Transverse colon (tissue), 4 donors: ENCODE measurements at regions not wholly inside any gene's neighbourhood (a gene's known extent, or its start where the extent isn't known, plus 50 kb on each side); places are given as distances from the start of the nearest gene placed in this dataset.

Experiments
- DNase-seq: peaks from one replicate; pipeline ENCODE4 v3.0.0-alpha.2; 2019
- H3K27ac ChIP-seq, 4 donors: fragments of 200-600 bp; sonication (generic); 2 replicates each; pipeline ENCODE4 v1.5.1; 2016 to 2018; ENCODE audit warnings: inconsistent platforms in 4 of 4
- H3K27me3 ChIP-seq: fragments of 200-600 bp; sonication (generic); 2 replicates; pipeline ENCODE4 v1.5.1; 2017; ENCODE audit warnings: inconsistent platforms
- H3K36me3 ChIP-seq, 4 donors: fragments of 200-600 bp; sonication (generic); 2 replicates each; pipeline ENCODE4 v1.5.1; 2017 to 2019; ENCODE audit warnings: inconsistent platforms in 4 of 4
- H3K4me1 ChIP-seq, 4 donors: fragments of 200-600 bp; sonication (generic); 2 replicates each; pipeline ENCODE4 v1.5.1; 2017 to 2020; ENCODE audit warnings: inconsistent platforms in 4 of 4
- H3K4me3 ChIP-seq, 4 donors: fragments of 200-600 bp; sonication (generic); 1 replicate in 1 of 4; 2 replicates in 3 of 4; pipeline versions ENCODE4 v1.5.1 to v1.6.1; 2017 to 2019; ENCODE audit warnings: inconsistent platforms in 4 of 4
- H3K9me3 ChIP-seq, 2 donors: fragments of 200-600 bp; sonication (generic); 2 replicates each; pipeline ENCODE4 v1.5.1; 2017 to 2019; ENCODE audit warnings: inconsistent platforms in 2 of 2
- CTCF ChIP-seq, 5 experiments: fragments of 200-600 bp in 3 of 5; fragments of 450-650 bp in 2 of 5; sonication (generic) in 3 of 5; IDR thresholded peaks; 1 replicate in 2 of 5; 2 replicates in 3 of 5; pipeline ENCODE4 v1.5.1; 2016 to 2017; ENCODE audit warnings: antibody characterized with exemption in 5 of 5, inconsistent platforms in 3 of 5, mild to moderate bottlenecking in 2 of 5, moderate library complexity in 1 of 5
- EP300 ChIP-seq: sonication (generic); formaldehyde crosslinking; IDR thresholded peaks from one replicate; pipeline ENCODE4 v1.6.1; 2017; ENCODE audit warnings: antibody characterized with exemption, low read depth
- POLR2A ChIP-seq: fragments of 450-650 bp; IDR thresholded peaks from one replicate; pipeline ENCODE4 v1.6.1; 2016; ENCODE audit warnings: antibody characterized with exemption, mild to moderate bottlenecking, moderate library complexity
- POLR2AphosphoS5 ChIP-seq, 3 donors: sonication (generic); formaldehyde crosslinking; IDR thresholded peaks; one replicate each; pipeline ENCODE4 v1.6.1; 2016; ENCODE audit warnings: antibody characterized with exemption in 3 of 3
- WGBS, 2 donors: methylation state at CpG; one replicate each; pipeline ENCODE4 v1.1.5; 2018; ENCODE audit warnings: low coverage in 1 of 2; 5-methylcytosine and 5-hydroxymethylcytosine counted together
- in situ Hi-C, 4 donors: fragments of 200-750 bp; cut with MboI; loops; one replicate each; pipeline versions ENCODE4 v1.15.0 to v1.15.1; 2017; ENCODE audit warnings: low sequenced_read_pairs in 3 of 4, low pct_ligation_motif_present in 1 of 4, low pct_unique_long_range_greater_than_20kb in 1 of 4
- intact Hi-C: fragments of 100-400 bp; cut with DNase I; formaldehyde crosslinking; loops from one replicate; pipeline ENCODE4 v1.15.1; 2023; ENCODE audit warnings: low total_unique reads

DNA sequence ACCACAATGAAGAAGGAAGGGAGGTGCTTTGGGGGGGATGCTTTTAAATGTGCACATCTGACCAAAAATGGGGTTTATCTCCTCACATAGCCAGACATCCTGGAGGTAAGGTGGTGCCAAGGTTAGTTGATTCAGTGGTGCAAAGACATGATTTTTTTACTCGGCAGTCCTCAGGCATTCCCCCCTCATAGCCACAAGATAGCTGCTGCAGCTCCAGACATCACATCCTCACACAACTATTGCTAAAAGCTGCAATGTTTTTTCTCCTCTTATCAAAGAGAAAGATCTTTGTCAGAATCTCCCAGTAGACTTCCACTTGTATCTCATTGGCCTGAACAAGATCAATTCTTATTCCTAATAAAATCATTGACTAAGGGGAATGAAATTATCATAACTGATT is 141.3 kb upstream of the ZNF438 start:
- in situ Hi-C loops = no loop called here
- TF ChIP-seq POLR2AphosphoS5 (IDR thresholded peaks at IDR 0.05) = no peak
- no peak for TF ChIP-seq EP300
- TF ChIP-seq POLR2A = no peak
- TF ChIP-seq CTCF (IDR thresholded peaks at IDR 0.05) = no peak
- H3K36me3 ChIP-seq = no peaks in the 10 kb centered on the region
- WGBS, 2 donors = 80 to 81% methylated on average over 1 of the region's 1 CpG
- H3K4me3 ChIP-seq = no peak overlapping the region
- DNase-seq = no peak
- no peaks in the 10 kb centered on the region for H3K4me1 ChIP-seq
- no peak overlapping the region for H3K27ac ChIP-seq
- intact Hi-C loops = no loop called here
- no peaks in the 10 kb centered on the region for H3K27me3 ChIP-seq
- H3K9me3 ChIP-seq = peaks cover 0 to 6% of the 10 kb centered on the region in 2 donors

GRCh38 chr10:31173752-31174151 is 142.1 kb upstream of the ZNF438 start:
- no peaks in the 10 kb centered on the region for H3K4me1 ChIP-seq
- no peak for TF ChIP-seq POLR2A
- TF ChIP-seq EP300 = no peak
- no peak for TF ChIP-seq CTCF (IDR thresholded peaks at IDR 0.05)
- TF ChIP-seq POLR2AphosphoS5 (IDR thresholded peaks at IDR 0.05) = no peak
- in situ Hi-C loops (no loop called here), intact Hi-C loops (no loop called here)
- peaks cover 0 to 6% of the 10 kb centered on the region in 2 donors for H3K9me3 ChIP-seq
- no peaks in the 10 kb centered on the region for H3K36me3 ChIP-seq
- no peaks in the 10 kb centered on the region for H3K27me3 ChIP-seq
- no peak overlapping the region for H3K4me3 ChIP-seq
- DNase-seq = no peak
- H3K27ac ChIP-seq = no peak overlapping the region
- 93 to 96% methylated on average over 5 of the region's 5 CpGs for WGBS, 2 donors

DNA sequence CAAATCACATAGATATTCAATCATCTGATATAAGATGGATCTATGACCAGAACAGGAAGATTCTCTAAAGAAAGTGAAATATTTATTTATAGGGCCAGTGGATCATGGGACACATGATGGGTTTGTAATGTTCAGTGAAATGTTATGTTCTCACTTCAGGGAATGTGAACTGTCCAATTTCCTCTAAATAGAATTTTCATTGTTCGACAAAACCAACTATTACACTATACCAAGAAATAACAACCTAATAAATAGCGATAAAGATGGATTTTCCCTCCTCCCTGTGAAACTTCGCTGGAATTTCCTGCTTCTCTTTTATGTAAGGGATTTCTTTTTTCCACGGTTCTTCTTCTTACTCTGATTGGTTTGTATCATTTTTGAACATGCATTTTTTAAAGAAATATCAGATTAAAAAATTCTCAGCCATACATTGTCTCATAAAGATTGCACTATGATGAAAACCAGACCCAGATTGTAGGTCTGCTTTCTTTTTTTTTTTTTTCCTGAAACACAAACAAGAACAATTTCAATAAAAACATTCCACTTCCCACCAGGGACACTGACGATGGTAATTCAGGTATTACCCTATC is 139.8 kb upstream of the ZEB1 start:
- in situ Hi-C loops (no loop called here), intact Hi-C loops (no loop called here)
- Histone ChIP-seq H3K36me3 (no peaks in the 10 kb centered on the region), H3K27ac (no peak overlapping the region), H3K4me3 (no peak overlapping the region), H3K9me3 (peaks cover 0 to 6% of the 10 kb centered on the region in 2 donors), H3K27me3 (no peaks in the 10 kb centered on the region), H3K4me1 (no peaks in the 10 kb centered on the region)
- no peak for TF ChIP-seq CTCF (IDR thresholded peaks at IDR 0.05)
- TF ChIP-seq EP300 = no peak
- no peak for TF ChIP-seq POLR2AphosphoS5 (IDR thresholded peaks at IDR 0.05)
- TF ChIP-seq POLR2A = no peak
- 78 to 81% methylated on average over 5 of the region's 5 CpGs for WGBS, 2 donors
- DNase-seq = no peak

- Histone ChIP-seq H3K4me1 (peaks cover 0 to 4% (median 0%) of the 10 kb centered on the region in 4 donors), H3K27me3 (no peaks in the 10 kb centered on the region), H3K9me3 (no peaks in the 10 kb centered on the region), H3K36me3 (no peaks in the 10 kb centered on the region), H3K27ac (no peak overlapping the region), H3K4me3 (no peak overlapping the region)
- no peak for DNase-seq
- TF ChIP-seq EP300 = no peak
- no peak for TF ChIP-seq POLR2AphosphoS5 (IDR thresholded peaks at IDR 0.05)
- TF ChIP-seq POLR2A = no peak
- no peak for TF ChIP-seq CTCF (IDR thresholded peaks at IDR 0.05)
- in situ Hi-C loops (no loop called here), intact Hi-C loops (no loop called here)
- WGBS, 2 donors = 24 to 51% methylated on average over 4 to 7 of the region's 7 CpGs
Measured at GRCh38 chr10:31186225-31187000, 132.6 kb upstream of the ZEB1 start.
